Thyroid gland (tissue), 4 donors: ENCODE measurements at regions not wholly inside any gene's neighbourhood (a gene's known extent, or its start where the extent isn't known, plus 50 kb on each side); places are given as distances from the start of the nearest gene placed in this dataset.

Experiments
- DNase-seq, 2 donors: peaks; one replicate each; pipeline ENCODE4 v3.0.0-alpha.2; 2019
- H3K27ac ChIP-seq, 3 donors: fragments of 200-600 bp; sonication (generic); 1 replicate in 2 of 3; 2 replicates in 1 of 3; pipeline ENCODE4 v1.5.1; 2016 to 2019; ENCODE audit warnings: mild to moderate bottlenecking in 1 of 3, moderate library complexity in 1 of 3
- H3K27me3 ChIP-seq: fragments of 200-600 bp; sonication (generic); one replicate; pipeline ENCODE4 v1.5.1; 2019
- H3K36me3 ChIP-seq, 2 donors: fragments of 200-600 bp; sonication (generic); one replicate each; pipeline ENCODE4 v1.5.1; 2016 to 2019
- H3K4me1 ChIP-seq, 2 donors: fragments of 200-600 bp; sonication (generic); one replicate each; pipeline ENCODE4 v1.5.1; 2017 to 2019
- H3K4me3 ChIP-seq, 3 donors: fragments of 200-600 bp; sonication (generic); replicated peaks in 1 of 3; 1 replicate in 2 of 3; 2 replicates in 1 of 3; pipeline ENCODE4 v1.5.1; 2016; ENCODE audit warnings: mild to moderate bottlenecking in 1 of 3
- H3K9me3 ChIP-seq: fragments of 200-600 bp; sonication (generic); one replicate; pipeline ENCODE4 v1.5.1; 2017
- CTCF ChIP-seq, 6 experiments: fragments of 200-600 bp in 3 of 6; fragments of 450-650 bp in 3 of 6; sonication (generic) in 3 of 6; IDR thresholded peaks; one replicate each; pipeline ENCODE4 v1.5.1; 2016 to 2019; ENCODE audit warnings: antibody characterized with exemption in 6 of 6, mild to moderate bottlenecking in 2 of 6, inconsistent platforms in 1 of 6, moderate library complexity in 1 of 6
- POLR2A ChIP-seq, 2 donors: fragments of 450-650 bp; IDR thresholded peaks; one replicate each; pipeline ENCODE4 v1.6.1; 2017; ENCODE audit warnings: antibody characterized with exemption in 2 of 2, mild to moderate bottlenecking in 2 of 2, moderate library complexity in 1 of 2
- WGBS, 2 donors: methylation state at CpG; one replicate each; pipeline ENCODE4 v1.1.5; 2017; 5-methylcytosine and 5-hydroxymethylcytosine counted together
- intact Hi-C: fragments of 100-400 bp; cut with DNase I; formaldehyde crosslinking; loops from one replicate; pipeline ENCODE4 v1.15.1; 2023

GRCh38 chr15:38944536-38944935, 379.9 kb upstream of the RASGRP1 start:
- Histone ChIP-seq H3K9me3 (no peaks in the 10 kb centered on the region), H3K4me3 (no peak overlapping the region), H3K27ac (no peak overlapping the region), H3K36me3 (no peaks in the 10 kb centered on the region), H3K4me1 (no peaks in the 10 kb centered on the region), H3K27me3 (no peaks in the 10 kb centered on the region)
- intact Hi-C loops: no loop called here
- TF ChIP-seq CTCF (IDR thresholded peaks at IDR 0.05): no peak
- TF ChIP-seq POLR2A (IDR thresholded peaks at IDR 0.05): no peak
- DNase-seq: no peak

DNA sequence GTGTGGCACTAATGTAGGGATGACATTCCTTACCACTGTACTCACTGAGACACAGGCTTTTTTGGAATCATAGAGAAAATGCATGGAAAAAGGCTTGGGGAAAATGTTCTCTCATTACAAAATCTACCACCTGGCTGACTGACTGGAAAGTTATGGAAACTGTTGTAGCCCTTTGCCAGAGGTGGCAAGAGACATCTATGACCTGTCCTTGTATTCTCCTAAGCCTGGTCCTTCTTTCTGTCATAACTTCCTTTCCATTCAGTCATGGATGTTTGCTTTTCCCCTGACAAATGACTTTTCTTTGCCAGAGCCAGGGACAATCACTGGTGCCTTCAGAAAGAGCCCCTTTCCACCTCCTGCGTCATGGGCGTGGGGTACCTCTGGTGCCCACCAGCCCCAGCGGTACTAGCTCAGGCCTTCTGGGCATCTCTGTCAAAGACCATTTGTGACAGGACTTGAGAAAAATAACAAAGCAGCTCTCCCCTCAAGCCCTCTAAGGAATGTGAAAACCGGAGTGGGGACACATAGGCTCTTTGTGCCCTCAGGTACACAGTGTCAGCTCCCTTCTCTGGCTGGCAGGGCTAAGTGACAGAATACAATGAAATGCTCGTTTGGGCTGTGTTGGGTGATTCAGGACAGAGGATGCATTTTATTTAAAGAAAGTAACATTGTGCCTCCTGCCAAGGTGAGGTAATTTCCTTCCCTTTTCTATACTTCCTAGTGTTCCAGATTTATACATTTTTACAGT, 381.1 kb upstream of the RASGRP1 start:
- H3K36me3 ChIP-seq: no peaks in the 10 kb centered on the region
- no peaks in the 10 kb centered on the region for H3K9me3 ChIP-seq
- DNase-seq: no peak
- H3K27me3 ChIP-seq: no peaks in the 10 kb centered on the region
- intact Hi-C loops: no loop called here
- WGBS, 2 donors: 65 to 66% methylated on average over 5 of the region's 5 CpGs
- H3K4me3 ChIP-seq: no peak overlapping the region
- H3K27ac ChIP-seq: no peak overlapping the region
- no peaks in the 10 kb centered on the region for H3K4me1 ChIP-seq
- TF ChIP-seq CTCF (IDR thresholded peaks at IDR 0.05) (no peak), POLR2A (IDR thresholded peaks at IDR 0.05) (no peak)

- Histone ChIP-seq H3K9me3 (no peaks in the 10 kb centered on the region), H3K27ac (no peak overlapping the region), H3K4me3 (no peak overlapping the region), H3K4me1 (no peaks in the 10 kb centered on the region), H3K36me3 (no peaks in the 10 kb centered on the region), H3K27me3 (no peaks in the 10 kb centered on the region)
- TF ChIP-seq CTCF (IDR thresholded peaks at IDR 0.05): no peak
- WGBS, 2 donors: 90 to 91% methylated on average over 3 of the region's 3 CpGs
- no peak for DNase-seq
- intact Hi-C loops: no loop called here
Measured at GRCh38 chr15:38954090-38954489, 389.5 kb upstream of the RASGRP1 start.

DNA sequence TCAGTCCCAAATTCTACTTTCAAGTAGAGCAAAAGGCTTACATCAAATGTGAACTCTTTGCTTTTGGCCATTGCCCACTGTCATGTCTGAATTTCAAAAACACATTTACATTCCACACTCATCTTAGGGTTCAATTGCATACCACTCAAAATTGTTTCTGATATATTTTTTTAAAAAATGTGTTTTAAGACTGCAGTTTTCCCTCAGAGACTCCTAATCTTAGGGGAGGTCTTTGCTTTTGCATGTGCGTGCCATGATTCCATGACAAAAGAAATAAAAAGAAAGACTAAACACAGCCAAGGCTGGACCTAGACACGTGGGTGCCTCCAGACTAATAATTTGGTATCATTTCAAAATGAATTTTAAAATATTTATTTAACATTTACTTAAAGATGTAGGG, 396.8 kb upstream of the RASGRP1 start:
- H3K27me3 ChIP-seq: no peaks in the 10 kb centered on the region
- DNase-seq: no peak
- no peaks in the 10 kb centered on the region for H3K36me3 ChIP-seq
- no peak overlapping the region for H3K4me3 ChIP-seq
- H3K4me1 ChIP-seq: no peaks in the 10 kb centered on the region
- H3K9me3 ChIP-seq: no peaks in the 10 kb centered on the region
- H3K27ac ChIP-seq: no peak overlapping the region
- TF ChIP-seq POLR2A (IDR thresholded peaks at IDR 0.05) (no peak), CTCF (IDR thresholded peaks at IDR 0.05) (no peak)
- WGBS, 2 donors: 70 to 73% methylated on average over 2 of the region's 2 CpGs
- intact Hi-C loops: no loop called here

DNA sequence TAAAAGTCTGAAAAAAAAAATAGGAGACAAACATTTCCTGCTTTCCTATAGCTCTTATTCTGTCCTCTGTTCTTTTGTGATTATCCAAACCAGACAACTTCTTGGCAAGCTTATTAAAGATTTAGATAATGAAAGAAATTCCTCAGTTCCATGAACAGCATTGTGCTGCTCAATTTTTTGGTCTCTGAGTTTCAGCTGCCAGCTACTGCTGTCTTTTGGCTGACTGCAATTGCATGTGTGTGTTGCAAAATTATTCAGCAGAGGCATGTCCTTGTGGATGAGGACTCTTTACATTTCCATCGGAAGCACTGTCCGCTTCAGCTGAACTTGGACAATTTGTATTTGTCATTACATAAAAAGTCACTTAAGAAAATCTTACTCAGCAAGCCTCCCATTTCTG, 397.3 kb upstream of the RASGRP1 start:
- no peaks in the 10 kb centered on the region for H3K4me1 ChIP-seq
- TF ChIP-seq POLR2A (IDR thresholded peaks at IDR 0.05): no peak
- H3K9me3 ChIP-seq: no peaks in the 10 kb centered on the region
- no peak overlapping the region for H3K27ac ChIP-seq
- intact Hi-C loops: no loop called here
- H3K4me3 ChIP-seq: no peak overlapping the region
- no peak for DNase-seq
- H3K36me3 ChIP-seq: no peaks in the 10 kb centered on the region
- WGBS, 2 donors: 52% methylated on average over 2 of the region's 2 CpGs
- H3K27me3 ChIP-seq: no peaks in the 10 kb centered on the region
